OCI-LY1 (cell line): ENCODE measurements at regions not wholly inside any gene's neighbourhood (a gene's known extent, or its start where the extent isn't known, plus 50 kb on each side); places are given as distances from the start of the nearest gene placed in this dataset.

Experiments used
- CTCF ChIP-seq: fragments of 200-600 bp; sonication (generic), shearing (Covaris generic); IDR thresholded peaks from 2 replicates; pipeline ENCODE4 v1.5.1; 2017; ENCODE audit warnings: mild to moderate bottlenecking, antibody characterized with exemption, low read length, moderate library complexity, mixed read lengths
- EZH2 ChIP-seq: fragments of 200-600 bp; sonication (generic), shearing (Covaris generic); IDR thresholded peaks from 2 replicates; pipeline ENCODE4 v1.8.0; 2017; ENCODE audit warnings: borderline replicate concordance, mixed run types, mild to moderate bottlenecking, antibody characterized with exemption, low read length, moderate library complexity, mixed read lengths

DNA sequence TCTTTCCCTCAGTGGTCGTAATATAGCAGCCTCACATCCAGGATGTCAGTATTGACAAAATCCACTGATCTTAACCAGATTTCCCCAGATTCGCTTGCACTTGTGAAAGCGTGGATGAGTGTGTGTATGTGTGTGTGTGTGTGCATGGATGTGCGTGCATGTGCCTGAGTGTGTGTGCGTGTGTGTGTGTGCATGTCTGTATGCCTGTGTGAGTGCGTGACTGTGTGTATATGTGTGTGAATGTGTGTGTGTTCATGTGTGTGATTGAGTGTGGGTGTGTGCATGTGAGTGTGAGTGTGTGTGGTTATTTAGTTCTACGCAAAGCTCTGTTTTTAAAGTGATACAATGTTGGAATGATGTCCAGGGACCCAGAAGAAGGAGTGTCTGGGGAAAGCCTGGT is 723.2 kb downstream of the BRD1 start:
- TF ChIP-seq EZH2 (no peak), CTCF (no peak)
